Sigmoid colon (tissue), 6 donors: ENCODE measurements at regions not wholly inside any gene's neighbourhood (a gene's known extent, or its start where the extent isn't known, plus 50 kb on each side); places are given as distances from the start of the nearest gene placed in this dataset.

Experiments used
- DNase-seq: peaks from one replicate; pipeline ENCODE4 v3.0.0-alpha.2; 2019
- H3K27ac ChIP-seq, 4 donors: fragments of 200-600 bp; sonication (generic); one replicate each; pipeline ENCODE4 v1.5.1; 2016 to 2019; ENCODE audit warnings: mild to moderate bottlenecking in 1 of 4
- H3K27me3 ChIP-seq, 3 donors: fragments of 200-600 bp; sonication (generic); one replicate each; pipeline ENCODE4 v1.5.1; 2019; ENCODE audit warnings: mild to moderate bottlenecking in 1 of 3
- H3K36me3 ChIP-seq, 4 donors: fragments of 200-600 bp; sonication (generic); one replicate each; pipeline ENCODE4 v1.5.1; 2016 to 2019
- H3K4me1 ChIP-seq, 4 donors: fragments of 200-600 bp; sonication (generic); one replicate each; pipeline ENCODE4 v1.5.1; 2017 to 2019
- H3K4me3 ChIP-seq, 4 donors: fragments of 200-600 bp; sonication (generic); one replicate each; pipeline ENCODE4 v1.5.1; 2017 to 2019; ENCODE audit warnings: mild to moderate bottlenecking in 2 of 4, moderate library complexity in 1 of 4
- H3K9me3 ChIP-seq, 4 donors: fragments of 200-600 bp in 3 of 4; sonication (generic) in 3 of 4; one replicate each; pipeline versions ENCODE4 v1.5.1 to v1.6.1; 2013 to 2019
- CTCF ChIP-seq, 4 experiments: fragments of 450-650 bp in 3 of 4; fragments of 200-600 bp in 1 of 4; IDR thresholded peaks; one replicate each; pipeline ENCODE4 v1.5.1; 2016 to 2019; ENCODE audit warnings: antibody characterized with exemption in 4 of 4, mild to moderate bottlenecking in 3 of 4, moderate library complexity in 2 of 4
- EP300 ChIP-seq, 4 donors: sonication (generic); formaldehyde crosslinking; IDR thresholded peaks; one replicate each; pipeline ENCODE4 v1.6.1; 2017; ENCODE audit warnings: antibody characterized with exemption in 4 of 4
- POLR2A ChIP-seq, 2 donors: fragments of 450-650 bp; IDR thresholded peaks; one replicate each; pipeline ENCODE4 v1.6.1; 2016; ENCODE audit warnings: antibody characterized with exemption in 2 of 2, mild to moderate bottlenecking in 2 of 2, moderate library complexity in 2 of 2
- POLR2AphosphoS5 ChIP-seq, 4 donors: sonication (generic); formaldehyde crosslinking; IDR thresholded peaks; one replicate each; pipeline ENCODE4 v1.6.1; 2017; ENCODE audit warnings: antibody characterized with exemption in 4 of 4
- WGBS, 2 donors: extraction: QIAGEN DNeasy Blood & Tissue Kit; methylation state at CpG; one replicate each; pipeline ENCODE4 v1.1.7; 2013; 5-methylcytosine and 5-hydroxymethylcytosine counted together
- intact Hi-C: fragments of 100-400 bp; cut with DNase I; formaldehyde crosslinking; loops from one replicate; pipeline ENCODE4 v1.15.1; 2023
- donor health status: healthy with polysubstance abuse.
- donor health status: healthy.

- Histone ChIP-seq H3K9me3 (no peaks in the 10 kb centered on the region), H3K4me3 (no peak overlapping the region), H3K27me3 (no peaks in the 10 kb centered on the region), H3K36me3 (no peaks in the 10 kb centered on the region), H3K4me1 (peaks cover 0 to 15% (median 9%) of the 10 kb centered on the region in 4 donors), H3K27ac (no peak overlapping the region)
- 83 to 86% methylated on average over 3 of the region's 3 CpGs for WGBS, 2 donors
- intact Hi-C loops, result no loop called here
- no peak for DNase-seq
- TF ChIP-seq EP300 (IDR thresholded peaks at IDR 0.05), result no peak
- no peak for TF ChIP-seq CTCF (IDR thresholded peaks at IDR 0.05)
- no peak for TF ChIP-seq POLR2AphosphoS5 (IDR thresholded peaks at IDR 0.05)
- TF ChIP-seq POLR2A (IDR thresholded peaks at IDR 0.05), result no peak
Observed at GRCh38 chr4:181960384-181960783, 282.8 kb upstream of the TENM3 start.

- H3K4me1 ChIP-seq, result peaks cover 0 to 6% (median under 1%) of the 10 kb centered on the region in 4 donors
- no peak overlapping the region for H3K27ac ChIP-seq
- no peaks in the 10 kb centered on the region for H3K9me3 ChIP-seq
- 68 to 77% methylated on average over 4 of the region's 4 CpGs for WGBS, 2 donors
- H3K4me3 ChIP-seq, result no peak overlapping the region
- intact Hi-C loops, result no loop called here
- no peaks in the 10 kb centered on the region for H3K36me3 ChIP-seq
- TF ChIP-seq EP300 (IDR thresholded peaks at IDR 0.05) (no peak), POLR2AphosphoS5 (IDR thresholded peaks at IDR 0.05) (no peak), CTCF (IDR thresholded peaks at IDR 0.05) (no peak), POLR2A (IDR thresholded peaks at IDR 0.05) (no peak)
- H3K27me3 ChIP-seq, result no peaks in the 10 kb centered on the region
- no peak for DNase-seq
Observed at GRCh38 chr4:181962321-181962720, 280.9 kb upstream of the TENM3 start.

- intact Hi-C loops, result no loop called here
- Histone ChIP-seq H3K4me3 (no peak overlapping the region), H3K27me3 (no peaks in the 10 kb centered on the region), H3K9me3 (no peaks in the 10 kb centered on the region), H3K36me3 (no peaks in the 10 kb centered on the region), H3K4me1 (peaks cover 0 to 6% (median 0%) of the 10 kb centered on the region in 4 donors), H3K27ac (no peak overlapping the region)
- DNase-seq, result no peak
- TF ChIP-seq POLR2A (IDR thresholded peaks at IDR 0.05) (no peak), POLR2AphosphoS5 (IDR thresholded peaks at IDR 0.05) (no peak), EP300 (IDR thresholded peaks at IDR 0.05) (no peak), CTCF (IDR thresholded peaks at IDR 0.05) (no peak)
- WGBS, 2 donors, result 39 to 79% methylated on average over 8 of the region's 8 CpGs
Observed at GRCh38 chr4:181964731-181965130, 278.5 kb upstream of the TENM3 start.

DNA sequence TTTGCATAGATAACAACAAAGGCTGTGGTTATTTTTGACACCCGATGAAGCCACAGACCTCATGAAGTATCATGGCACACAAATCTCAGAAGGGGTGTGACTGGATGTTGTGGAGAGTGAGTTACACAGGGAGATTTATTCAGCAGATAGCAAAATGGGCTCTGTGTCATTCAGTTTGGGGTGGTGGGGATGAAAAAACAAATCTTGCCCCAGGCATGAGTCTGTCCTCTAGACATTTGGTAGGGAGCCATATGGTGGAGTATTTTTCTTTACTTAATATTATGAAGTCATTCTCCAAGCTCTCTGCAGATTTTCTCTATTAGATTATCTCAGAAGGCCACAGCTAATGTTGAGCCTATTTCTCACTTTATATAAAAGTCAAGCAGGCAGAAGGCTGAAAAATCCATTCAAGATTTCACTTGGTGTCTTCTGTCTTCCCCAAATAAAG is 277.1 kb upstream of the TENM3 start:
- intact Hi-C loops, result no loop called here
- Histone ChIP-seq H3K27me3 (no peaks in the 10 kb centered on the region), H3K36me3 (no peaks in the 10 kb centered on the region), H3K9me3 (no peaks in the 10 kb centered on the region), H3K27ac (no peak overlapping the region), H3K4me1 (peaks cover 0 to 6% (median 0%) of the 10 kb centered on the region in 4 donors), H3K4me3 (no peak overlapping the region)
- WGBS, 2 donors, result 81 to 92% methylated on average over 1 of the region's 1 CpG
- no peak for DNase-seq
- TF ChIP-seq CTCF (IDR thresholded peaks at IDR 0.05) (no peak), POLR2A (IDR thresholded peaks at IDR 0.05) (no peak), POLR2AphosphoS5 (IDR thresholded peaks at IDR 0.05) (no peak), EP300 (IDR thresholded peaks at IDR 0.05) (no peak)

DNA sequence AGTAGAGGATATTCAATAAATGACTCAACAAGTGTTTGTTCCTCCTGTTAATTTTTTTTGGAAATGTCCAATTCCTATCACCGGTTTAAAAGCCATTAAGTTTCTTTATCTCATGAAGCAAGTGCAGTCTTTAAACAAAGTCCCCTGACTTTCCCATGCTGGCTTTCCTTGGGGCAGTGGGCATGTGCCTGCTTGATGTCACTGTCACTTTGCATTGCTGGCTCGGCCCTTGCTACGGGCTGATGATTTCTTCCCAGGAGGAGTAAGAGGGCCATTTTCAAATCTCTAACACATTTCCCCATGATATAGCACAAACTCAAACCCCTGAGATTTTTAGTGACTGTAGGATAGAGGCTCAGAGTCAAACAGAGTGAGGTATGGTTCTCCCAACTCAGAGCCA is 275.8 kb upstream of the TENM3 start:
- no peak overlapping the region for H3K4me3 ChIP-seq
- intact Hi-C loops, result no loop called here
- H3K4me1 ChIP-seq, result peaks cover 0 to 3% (median 0%) of the 10 kb centered on the region in 4 donors
- H3K36me3 ChIP-seq, result no peaks in the 10 kb centered on the region
- H3K27me3 ChIP-seq, result no peaks in the 10 kb centered on the region
- H3K9me3 ChIP-seq, result no peaks in the 10 kb centered on the region
- no peak for DNase-seq
- no peak overlapping the region for H3K27ac ChIP-seq
- WGBS, 2 donors, result 78 to 80% methylated on average over 3 of the region's 3 CpGs
- TF ChIP-seq CTCF (IDR thresholded peaks at IDR 0.05) (no peak), POLR2A (IDR thresholded peaks at IDR 0.05) (no peak), POLR2AphosphoS5 (IDR thresholded peaks at IDR 0.05) (no peak), EP300 (IDR thresholded peaks at IDR 0.05) (no peak)
